HG02943 (cell line): ENCODE measurements at regions not wholly inside any gene's neighbourhood (a gene's known extent, or its start where the extent isn't known, plus 50 kb on each side); places are given as distances from the start of the nearest gene placed in this dataset.
"Not testable (repeated sequence)": the region's sequence is repeated elsewhere in the genome, so short reads cannot be mapped to it uniquely, and the experiment has no call there.

Experiments
- ATAC-seq: cut with Tn5 transposase; IDR thresholded peaks from one replicate; pipeline ENCODE4 v1.9.1; 2021; ENCODE audit warnings: mild to moderate bottlenecking, low read depth, moderate library complexity; ENCODE audit not compliant: unreplicated experiment

DNA sequence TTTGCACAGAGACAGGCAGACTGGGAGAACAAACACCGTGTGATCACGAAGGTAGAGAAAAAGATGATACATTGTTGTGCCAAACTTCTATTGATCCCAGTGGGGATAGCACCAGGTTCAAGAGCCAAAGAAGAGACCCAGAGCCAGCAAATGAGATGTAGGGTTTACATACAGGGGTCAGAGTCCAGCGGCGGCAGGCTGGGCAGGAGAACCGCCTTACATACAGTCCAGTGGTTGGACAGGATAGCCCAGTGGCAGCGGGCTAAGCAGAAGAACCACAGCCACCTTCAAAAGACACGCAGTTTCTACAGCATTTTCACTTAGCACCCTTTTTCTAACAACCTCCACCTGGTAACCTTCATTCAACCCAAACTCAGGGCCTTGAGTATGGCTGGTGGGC, 932.8 kb downstream of the SLC4A3 start:
- no peak for ATAC-seq

DNA sequence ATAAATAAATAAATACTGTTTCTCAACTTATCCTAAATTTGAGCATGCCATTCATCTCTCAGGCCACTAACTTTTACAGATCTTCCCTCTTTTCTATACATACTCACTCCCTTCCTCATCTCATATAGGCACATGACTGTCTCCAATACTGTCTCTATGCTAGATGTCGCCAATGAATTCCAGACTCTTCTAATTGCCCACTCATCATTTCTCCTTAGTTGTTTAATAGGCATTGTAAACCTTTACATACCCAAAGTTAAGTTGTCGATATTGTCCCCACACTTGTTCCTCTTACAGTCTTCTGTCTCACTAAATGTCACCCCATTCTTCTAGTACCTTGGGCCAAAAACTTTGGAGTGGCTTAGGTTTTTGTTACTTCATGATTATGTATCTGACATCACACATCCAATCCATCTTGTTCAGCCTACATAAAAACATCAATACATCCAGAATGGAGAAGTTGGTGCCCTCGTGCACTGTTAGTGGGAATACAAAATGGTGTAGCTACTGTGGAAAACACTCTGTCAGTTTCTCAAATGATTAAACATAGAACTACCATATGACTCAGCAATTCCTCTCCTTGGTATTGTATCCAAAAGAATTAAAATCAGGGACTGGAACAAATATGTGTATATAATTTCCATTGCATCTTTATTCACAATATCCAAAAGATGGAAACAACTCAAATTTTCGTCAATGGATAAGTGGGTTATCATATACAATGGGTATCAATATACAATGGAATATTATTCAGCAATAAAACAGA, 935.1 kb downstream of the SLC4A3 start:
- no peak for ATAC-seq

DNA sequence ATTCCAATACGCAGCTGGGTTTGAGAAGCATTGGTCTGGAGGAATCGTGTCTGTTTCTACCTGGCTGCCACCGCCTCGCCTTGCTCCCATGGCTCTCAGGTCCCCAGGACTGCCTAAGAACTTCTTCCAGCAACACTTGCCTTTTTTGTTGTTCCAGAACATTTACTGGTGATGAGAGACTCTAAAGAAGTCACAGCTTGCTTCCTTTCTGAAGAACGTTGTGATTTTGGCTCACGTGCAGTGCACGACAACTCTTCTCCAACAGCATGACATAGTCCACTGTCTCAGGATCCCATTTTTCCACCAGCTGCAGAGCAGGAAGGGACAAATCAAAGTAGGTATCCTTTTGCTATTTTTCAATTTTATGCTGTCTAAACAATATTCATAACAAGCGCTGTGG, 940.9 kb downstream of the SLC4A3 start:
- ATAC-seq, result no peak

DNA sequence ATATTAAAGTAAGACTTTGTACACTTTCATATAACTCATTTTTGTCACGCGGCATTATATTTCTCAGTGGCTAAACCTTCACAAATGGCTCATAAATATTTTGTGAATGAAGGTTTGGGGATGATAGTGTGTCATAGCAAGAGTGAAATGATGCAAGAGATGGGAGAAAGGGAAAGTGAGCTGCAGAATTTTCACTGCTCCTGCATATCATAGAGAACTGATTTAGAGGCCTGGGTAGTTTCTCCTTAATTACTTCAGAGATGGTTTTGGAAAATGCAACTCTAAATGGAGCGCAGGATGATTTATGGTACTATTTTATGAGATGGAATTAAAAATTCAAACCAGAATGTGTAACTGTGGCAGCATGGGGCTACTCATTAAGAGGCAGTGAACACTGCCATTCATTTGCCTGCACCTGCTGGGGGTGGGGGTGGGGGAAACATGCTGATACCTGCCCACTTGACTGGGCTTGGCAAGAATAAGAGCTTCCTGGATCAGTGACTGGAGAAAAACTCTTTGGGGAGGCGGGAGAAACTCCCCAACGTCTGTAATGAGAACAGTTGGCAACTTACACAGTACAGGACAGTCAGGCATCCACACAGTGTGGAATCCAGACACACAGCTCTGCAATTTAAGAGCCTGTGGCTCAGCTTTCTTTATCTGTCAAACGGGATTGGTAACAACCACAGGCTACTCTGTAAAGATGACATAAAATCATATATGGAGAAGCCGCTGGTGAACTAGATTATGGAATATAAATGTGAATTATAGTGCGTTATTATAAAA, 941.9 kb downstream of the SLC4A3 start:
- ATAC-seq, result no peak

DNA sequence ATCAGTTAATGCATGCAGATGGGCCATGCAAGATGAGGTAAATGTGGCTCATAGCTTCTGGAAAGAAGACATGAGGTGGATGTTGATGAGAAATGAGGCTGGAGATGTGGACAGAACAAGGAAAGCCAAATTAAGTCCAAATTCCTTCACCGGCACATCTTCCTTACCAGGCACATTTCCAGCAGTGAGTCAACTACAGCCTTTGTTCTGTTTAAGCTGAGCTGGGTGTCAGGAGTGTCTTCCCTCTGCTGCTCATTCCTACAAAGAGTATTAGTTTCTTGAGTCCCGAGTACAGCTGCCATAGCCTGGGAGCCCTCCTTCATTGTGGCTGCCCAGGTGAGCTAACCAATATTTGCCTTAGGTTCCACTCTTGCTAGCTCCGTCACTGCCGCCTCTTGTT, 945.0 kb downstream of the SLC4A3 start:
- no peak for ATAC-seq

DNA sequence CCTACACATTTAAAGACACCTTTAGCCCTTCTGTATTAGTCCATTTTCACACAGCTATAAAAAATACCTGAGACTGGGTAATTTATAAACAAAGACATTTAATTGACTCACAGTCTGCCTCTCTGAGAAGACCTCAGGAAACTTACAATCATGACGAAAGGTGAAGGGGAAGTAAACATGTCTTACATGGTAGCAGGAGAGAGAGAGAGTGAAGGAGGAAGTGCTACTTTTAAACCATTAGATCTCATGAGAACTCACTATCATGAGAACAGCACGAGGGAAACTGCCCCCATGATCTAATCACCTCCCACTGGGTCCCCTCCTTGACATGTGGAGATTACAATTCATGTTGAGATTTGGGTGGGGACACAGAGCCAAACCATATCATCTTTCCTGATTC, 946.6 kb downstream of the SLC4A3 start:
- ATAC-seq, result no peak

DNA sequence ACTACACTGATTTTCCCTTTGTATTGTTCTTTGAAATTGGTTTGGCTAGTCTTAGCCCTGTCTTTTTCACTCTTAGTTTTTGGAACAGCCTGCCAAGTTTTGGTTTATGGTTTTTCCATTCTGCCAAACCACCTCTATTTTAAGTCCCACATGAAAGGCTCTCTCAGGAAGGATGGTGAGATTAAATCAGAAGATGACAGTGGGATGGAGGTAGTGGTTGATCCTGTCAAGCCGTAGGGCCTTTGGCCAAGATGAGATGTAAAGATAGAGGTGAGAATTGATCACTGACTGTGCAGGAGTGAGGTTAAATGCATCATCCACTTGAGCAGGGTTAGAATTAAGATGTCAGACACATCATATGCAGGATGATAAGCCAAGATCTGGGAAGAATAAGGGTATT, 948.5 kb downstream of the SLC4A3 start:
- no peak for ATAC-seq

DNA sequence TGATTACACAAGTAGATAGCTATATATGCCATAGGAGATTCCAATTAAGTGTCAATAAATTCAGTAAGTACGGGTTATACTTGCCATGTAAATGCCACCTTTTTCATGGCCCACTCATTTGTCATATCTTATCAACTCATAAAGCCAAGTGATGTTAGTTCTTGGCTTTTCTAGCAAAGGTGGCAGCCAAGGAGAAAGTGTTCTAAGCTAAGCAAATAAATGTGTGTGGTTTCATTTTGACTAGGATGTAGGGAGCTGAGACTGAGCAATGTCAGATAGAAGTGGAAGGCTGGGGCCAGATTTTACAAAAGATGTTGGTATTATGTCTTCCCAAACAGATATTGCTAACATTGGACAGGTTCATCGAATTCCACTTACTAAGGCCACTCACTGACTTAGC, 952.0 kb downstream of the SLC4A3 start:
- ATAC-seq, result no peak

DNA sequence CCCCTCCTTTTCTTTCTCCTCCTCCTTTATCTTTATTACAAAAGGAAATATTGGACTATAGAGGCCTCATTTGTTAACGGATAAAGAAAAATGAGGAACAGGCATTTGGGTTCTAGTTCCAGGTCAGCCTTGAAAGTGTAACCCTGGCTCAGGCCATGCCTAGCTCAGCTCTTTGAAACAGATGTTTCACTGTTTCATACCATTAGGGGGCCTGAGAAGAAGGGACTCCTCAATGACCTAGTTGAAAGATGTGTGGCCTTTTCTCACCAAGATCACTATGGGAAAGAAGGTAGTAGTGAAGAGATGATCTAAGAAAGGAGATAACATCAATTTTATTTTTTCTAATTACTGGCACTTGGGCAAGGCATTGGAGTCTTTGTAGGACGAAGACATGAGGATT, 952.7 kb downstream of the SLC4A3 start:
- ATAC-seq, result no peak

DNA sequence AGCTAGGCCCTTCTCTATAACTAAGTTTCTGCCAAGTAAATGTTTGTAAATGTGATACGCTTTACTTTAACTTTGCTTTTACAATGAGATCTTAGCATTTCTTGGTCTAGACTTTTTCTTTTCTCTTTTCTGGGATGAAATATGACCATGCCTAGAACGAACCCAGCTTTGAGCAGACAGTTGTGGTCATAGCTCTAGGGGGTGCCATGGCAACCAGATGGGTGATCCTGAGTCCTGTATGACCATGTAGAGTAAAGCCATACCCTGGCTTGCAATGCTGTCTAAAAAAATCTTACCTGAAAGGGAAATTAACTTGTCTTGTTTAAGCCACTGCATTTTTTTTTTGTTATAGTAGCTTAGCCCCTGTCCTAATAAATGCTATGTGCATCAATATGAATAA, 956.3 kb downstream of the SLC4A3 start:
- no peak for ATAC-seq

DNA sequence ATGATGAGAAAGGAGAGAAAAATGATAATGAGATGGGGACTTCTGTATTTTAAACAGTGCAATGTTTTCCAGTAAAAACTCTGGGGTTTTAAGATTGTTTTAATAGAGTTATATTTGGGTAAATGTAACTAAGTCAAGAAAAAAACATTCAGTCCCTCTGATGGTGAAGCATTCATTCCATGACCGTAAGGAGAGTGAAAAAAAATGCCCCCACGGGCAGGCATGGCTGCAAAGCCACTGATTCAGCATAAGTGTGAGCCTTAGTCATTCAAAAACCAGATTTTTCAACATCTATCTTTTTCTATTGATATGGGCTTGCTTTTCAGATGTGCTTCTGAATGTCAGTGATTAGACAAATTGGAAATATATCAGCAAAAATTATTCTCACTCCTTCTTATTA, 957.8 kb downstream of the SLC4A3 start:
- no peak for ATAC-seq

DNA sequence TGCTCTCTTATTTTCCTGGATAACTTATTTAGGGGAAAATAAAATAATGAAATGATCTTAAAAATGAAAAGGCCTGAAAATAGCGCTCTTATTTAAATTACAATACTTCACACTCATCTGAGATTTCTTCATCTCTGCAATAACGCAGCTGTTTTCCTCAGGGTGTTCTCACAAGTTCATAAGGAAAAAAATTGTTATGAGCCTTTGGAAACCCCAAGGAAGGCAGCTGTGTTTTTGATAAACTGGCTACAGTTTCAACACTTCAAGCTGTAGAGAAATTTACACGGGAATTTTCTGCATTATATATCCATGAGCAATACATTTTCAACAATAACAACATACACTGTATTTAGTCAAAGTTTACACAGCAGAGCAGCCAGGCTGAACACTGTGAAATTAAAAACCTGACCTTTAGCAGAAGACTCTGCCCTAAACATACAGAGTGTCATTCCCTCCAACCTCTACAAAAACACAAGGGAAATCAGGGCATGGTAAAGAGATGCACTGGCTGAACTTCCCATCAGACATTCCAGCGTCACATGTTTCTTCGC, 959.6 kb downstream of the SLC4A3 start:
- no peak for ATAC-seq

DNA sequence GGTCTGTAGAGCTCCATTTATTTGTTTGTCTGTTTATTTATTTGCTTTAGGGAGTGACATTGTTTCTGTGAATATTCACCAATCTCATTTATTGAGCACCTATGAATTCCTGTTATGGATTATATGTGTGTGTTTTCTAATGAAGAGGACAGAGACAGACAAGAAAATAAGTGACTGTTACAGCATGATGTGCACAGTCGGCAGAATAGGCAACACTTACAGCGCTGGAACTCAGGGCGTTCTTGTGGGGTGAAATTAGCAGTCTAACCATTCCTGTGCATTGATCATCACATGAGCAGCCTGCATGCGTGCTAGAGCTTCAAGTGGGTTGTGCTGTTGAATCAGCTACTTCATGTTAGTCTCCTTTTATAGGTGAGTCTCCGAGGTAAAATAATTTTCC, 960.7 kb downstream of the SLC4A3 start:
- no peak for ATAC-seq

DNA sequence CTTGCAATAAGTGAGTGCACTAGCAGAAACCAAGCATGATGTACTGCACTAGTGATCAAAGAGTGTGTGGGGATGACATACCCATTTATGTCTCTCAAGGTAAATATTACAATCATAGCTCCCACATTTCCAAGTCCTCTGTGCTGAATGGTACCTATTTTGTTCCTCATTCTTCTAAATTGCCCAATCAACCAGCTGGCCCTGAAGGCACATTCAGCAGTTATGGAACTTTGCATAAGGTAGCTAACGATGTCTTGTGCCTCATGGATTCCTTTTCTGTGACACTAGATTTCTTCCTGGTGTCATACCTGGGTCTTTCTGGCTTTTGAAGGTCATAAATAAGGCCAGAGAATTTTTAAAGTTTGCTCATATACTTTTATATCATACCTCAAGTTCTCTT, 963.0 kb downstream of the SLC4A3 start:
- no peak for ATAC-seq

DNA sequence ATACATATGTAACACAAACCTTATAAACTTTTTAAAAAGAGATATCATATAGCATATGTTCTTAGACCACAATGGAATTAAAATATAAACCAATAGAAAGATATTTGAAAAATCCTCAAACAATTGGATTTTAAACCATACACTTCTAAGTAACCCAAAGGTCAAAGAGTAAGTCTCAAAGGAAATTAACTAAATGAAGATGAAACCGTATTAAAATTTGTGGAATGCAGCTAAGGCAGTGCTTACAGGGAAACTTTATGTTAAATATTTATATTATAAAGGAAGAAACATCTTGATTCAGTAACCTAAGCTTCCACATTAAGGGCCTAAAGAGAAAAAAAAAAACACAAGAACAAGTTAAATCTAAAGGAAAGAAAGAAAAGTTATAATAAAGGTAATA, 966.1 kb downstream of the SLC4A3 start:
- no peak for ATAC-seq

DNA sequence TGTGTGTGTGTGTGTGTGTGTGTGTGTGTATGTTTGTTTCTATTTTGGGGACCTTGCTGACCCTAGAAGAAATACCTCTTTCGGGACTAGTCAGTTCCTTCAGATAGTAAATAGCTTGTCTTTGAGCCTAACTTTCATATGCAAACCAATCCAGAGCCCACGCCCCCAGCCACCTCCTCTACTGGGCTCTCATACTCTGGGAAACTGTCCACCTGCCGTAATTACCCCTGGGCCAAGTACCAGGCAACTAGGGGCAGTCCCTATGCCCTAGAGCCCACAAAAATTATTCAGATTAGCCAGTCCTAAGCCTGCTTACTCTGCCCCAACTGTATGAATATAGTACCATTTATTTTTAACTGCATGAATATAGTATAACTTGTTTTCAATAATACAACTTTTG, 970.4 kb downstream of the EPHA4 start:
- ATAC-seq, result no peak

DNA sequence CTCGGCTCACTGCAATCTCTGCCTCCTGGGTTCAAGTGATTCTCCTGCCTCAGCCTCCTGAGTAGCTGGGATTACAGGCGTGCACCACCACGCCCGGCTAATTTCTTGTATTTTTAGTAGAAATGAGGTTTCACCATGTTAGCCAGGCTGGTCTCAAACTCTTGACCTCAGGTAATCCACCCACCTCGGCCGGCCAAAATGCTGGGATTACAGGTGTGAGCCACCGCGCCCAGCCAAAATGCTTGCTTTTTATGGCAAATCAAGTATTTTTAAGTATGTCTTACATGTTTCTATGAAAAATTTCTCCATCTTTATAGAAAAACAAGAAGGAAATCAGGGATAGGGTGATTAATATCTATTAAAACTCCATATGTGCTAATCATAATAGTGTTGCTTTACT, 959.1 kb downstream of the EPHA4 start:
- not testable (repeated sequence) for ATAC-seq

DNA sequence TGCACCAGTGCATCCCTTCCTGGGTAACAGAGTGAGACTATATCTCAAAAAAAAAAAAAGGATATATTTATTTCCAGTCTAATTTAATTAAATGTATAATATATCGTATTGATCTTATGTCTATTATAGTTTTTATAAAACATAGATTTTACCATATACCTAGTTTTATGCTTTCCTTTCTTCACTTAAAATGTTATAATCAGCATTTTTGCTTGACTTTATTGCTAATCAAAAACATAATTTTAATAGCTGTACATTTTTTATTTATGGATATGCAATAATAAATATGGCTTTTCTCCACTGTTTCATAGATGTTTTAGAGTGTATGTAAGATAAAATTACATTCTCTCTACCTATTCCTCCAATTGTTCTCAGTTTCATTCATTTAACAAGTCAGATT, 958.0 kb downstream of the EPHA4 start:
- no peak for ATAC-seq

DNA sequence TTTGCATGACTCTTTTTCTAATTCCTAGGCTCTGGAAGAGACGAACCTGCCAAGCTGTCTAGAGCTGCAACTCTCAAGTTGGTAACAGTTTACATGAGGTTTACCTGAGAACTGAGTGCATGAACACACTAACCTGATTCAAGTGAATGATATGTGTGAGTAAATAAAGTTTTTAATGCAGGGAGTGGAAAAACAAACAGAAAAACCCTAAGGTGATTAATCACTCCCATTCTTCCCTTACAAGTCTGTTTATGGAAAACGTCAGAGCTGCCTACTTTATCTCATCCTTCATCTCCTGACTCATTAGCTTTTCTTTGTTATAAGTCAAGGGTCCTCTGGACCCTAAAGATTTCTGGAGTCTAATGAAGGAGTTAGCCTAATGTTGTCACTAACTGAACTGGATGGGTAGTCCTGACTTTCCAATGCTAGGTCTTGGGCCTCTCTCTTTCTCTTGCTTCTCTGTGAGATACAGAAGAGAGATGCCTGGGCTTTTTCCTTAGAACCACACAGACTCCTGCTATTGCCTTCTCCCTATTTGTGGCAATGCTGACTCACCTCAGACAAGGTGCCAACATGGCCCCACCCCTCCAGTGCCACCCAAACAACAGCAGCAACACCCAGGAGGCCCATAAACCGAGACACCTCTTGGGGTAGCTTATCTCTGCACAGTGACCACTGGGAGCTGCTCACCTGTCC, 952.4 kb downstream of the EPHA4 start:
- no peak for ATAC-seq

DNA sequence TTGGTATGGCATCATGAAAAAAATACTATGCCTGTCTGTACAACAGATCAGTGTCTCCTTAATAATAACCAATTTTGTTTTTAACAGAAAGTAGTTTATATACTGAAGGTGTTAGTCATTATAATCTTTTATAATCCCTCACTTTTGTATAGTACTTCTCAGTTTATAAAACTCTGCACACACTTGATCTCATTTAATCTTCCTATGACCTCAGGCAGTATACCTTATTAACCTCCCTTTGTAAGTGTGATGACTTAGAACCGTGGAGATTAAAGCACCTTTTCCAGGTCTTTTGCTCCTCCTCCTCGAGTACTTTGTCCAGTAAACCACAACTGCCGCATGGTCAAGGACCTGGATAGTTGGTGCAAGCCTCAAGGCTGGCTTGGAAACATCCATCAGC, 945.5 kb downstream of the EPHA4 start:
- no peak for ATAC-seq

DNA sequence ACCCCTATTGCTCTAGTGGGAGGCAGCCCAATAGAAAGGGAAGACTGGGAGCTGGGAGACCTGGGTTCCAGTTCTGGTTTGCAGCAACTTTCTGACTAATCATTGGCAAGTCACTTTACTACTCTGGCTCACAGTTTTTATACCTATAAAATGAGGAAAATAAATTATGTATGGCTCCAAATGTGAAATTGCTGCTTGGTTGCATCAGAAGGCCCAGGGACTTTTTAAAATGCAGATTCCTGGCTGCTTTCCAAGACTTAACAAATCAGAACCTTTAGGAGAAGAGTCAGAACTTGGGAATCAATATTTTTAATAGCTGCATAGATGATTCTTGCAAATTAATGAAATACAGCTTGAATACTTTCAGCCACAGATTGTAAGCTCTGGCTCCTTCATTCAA, 943.9 kb downstream of the EPHA4 start:
- no peak for ATAC-seq
